ENCODE measurements at regions not wholly inside any gene's neighbourhood (a gene's known extent, or its start where the extent isn't known, plus 50 kb on each side); places are given as distances from the start of the nearest gene placed in this dataset.

DNA sequence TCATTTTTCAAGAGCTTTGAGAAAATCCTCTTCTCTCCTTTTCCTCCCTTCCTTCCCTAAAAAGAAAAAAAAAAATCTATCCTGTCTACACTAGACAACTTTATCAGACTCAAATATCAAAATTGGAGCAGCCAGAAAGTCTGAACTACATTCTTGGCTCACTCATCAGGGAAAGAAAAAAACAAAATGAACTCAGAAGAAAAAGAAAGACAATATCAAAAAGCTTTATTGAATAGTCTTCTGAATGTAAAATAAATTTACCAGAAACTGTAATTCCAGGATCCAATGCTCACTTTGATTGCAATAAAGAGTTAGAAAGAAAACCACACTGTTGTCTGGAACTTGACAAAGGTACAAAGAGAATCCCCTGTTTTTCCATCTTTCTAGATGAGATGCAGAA lies 507.2 kb upstream of the MPDZ start:
- Histone ChIP-seq H3K9me2 (ENCODE audit: low read depth, low read length) (no peaks in the 10 kb centered on the region), H3K4me1 (ENCODE audit: insufficient read depth, low read length, severe bottlenecking) (no peaks in the 10 kb centered on the region), H4K20me1 (ENCODE audit: insufficient read depth, low read length) (no peaks in the 10 kb centered on the region), H3K27ac (ENCODE audit: low read depth, low read length, poor library complexity, severe bottlenecking) (no peak overlapping the region), H3K27me3 (ENCODE audit: insufficient read depth, low read length) (no peaks in the 10 kb centered on the region), H3K79me2 (ENCODE audit: insufficient read depth, low read length) (no peaks in the 10 kb centered on the region), H3K9ac (ENCODE audit: low read length) (no peak overlapping the region), H3K4me3 (ENCODE audit: low read depth, low read length, poor library complexity, severe bottlenecking) (no peak overlapping the region), H3F3A (ENCODE audit: insufficient read depth, low read length) (no peaks in the 10 kb centered on the region), H3K36me3 (ENCODE audit: insufficient read depth, low read length) (no peaks in the 10 kb centered on the region), H2AFZ (ENCODE audit: low read length) (no peak overlapping the region), H3K9me3 (ENCODE audit: low read length) (no peaks in the 10 kb centered on the region), H3K4me2 (ENCODE audit: low read length) (no peak overlapping the region)
- no peak for TF ChIP-seq EZH2 (IDR thresholded peaks at IDR 0.05; ENCODE audit: borderline replicate concordance, low read length)
- TF ChIP-seq, protein P1, sequence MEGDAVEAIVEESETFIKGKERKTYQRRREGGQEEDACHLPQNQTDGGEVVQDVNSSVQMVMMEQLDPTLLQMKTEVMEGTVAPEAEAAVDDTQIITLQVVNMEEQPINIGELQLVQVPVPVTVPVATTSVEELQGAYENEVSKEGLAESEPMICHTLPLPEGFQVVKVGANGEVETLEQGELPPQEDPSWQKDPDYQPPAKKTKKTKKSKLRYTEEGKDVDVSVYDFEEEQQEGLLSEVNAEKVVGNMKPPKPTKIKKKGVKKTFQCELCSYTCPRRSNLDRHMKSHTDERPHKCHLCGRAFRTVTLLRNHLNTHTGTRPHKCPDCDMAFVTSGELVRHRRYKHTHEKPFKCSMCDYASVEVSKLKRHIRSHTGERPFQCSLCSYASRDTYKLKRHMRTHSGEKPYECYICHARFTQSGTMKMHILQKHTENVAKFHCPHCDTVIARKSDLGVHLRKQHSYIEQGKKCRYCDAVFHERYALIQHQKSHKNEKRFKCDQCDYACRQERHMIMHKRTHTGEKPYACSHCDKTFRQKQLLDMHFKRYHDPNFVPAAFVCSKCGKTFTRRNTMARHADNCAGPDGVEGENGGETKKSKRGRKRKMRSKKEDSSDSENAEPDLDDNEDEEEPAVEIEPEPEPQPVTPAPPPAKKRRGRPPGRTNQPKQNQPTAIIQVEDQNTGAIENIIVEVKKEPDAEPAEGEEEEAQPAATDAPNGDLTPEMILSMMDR (IDR thresholded peaks at IDR 0.05; ENCODE audit: low read length), result no peak

DNA sequence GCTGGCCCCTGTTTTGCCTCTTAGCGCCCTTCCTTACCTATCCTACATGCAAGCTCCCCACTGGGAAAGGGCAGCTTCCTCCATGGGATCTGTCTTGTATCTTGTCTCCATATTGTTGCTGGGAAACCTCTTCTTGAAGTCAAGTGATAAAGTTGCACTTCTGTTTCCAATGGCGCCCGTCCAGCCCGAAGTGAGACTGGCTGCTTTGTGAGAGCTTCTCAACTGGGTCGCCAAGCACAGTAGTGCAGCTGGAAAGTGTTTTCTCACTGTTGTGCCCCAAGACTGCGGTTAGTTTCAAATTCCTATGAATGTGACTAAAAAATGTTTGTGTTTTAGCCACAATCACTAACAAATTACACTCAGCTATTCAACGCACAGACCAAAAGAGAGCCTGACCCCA lies 506.6 kb upstream of the MPDZ start:
- no peak for TF ChIP-seq EZH2 (IDR thresholded peaks at IDR 0.05; ENCODE audit: borderline replicate concordance, low read length)
- TF ChIP-seq, protein P1 (IDR thresholded peaks at IDR 0.05; ENCODE audit: low read length), result no peak
- Histone ChIP-seq H3K9ac (ENCODE audit: low read length) (no peak overlapping the region), H3K27ac (ENCODE audit: low read depth, low read length, poor library complexity, severe bottlenecking) (no peak overlapping the region), H3K4me1 (ENCODE audit: insufficient read depth, low read length, severe bottlenecking) (no peaks in the 10 kb centered on the region), H3K79me2 (ENCODE audit: insufficient read depth, low read length) (no peaks in the 10 kb centered on the region), H3K27me3 (ENCODE audit: insufficient read depth, low read length) (no peaks in the 10 kb centered on the region), H3F3A (ENCODE audit: insufficient read depth, low read length) (no peaks in the 10 kb centered on the region), H3K4me3 (ENCODE audit: low read depth, low read length, poor library complexity, severe bottlenecking) (no peak overlapping the region), H3K4me2 (ENCODE audit: low read length) (no peak overlapping the region), H4K20me1 (ENCODE audit: insufficient read depth, low read length) (no peaks in the 10 kb centered on the region), H3K9me3 (ENCODE audit: low read length) (no peaks in the 10 kb centered on the region), H3K9me2 (ENCODE audit: low read depth, low read length) (no peaks in the 10 kb centered on the region), H3K36me3 (ENCODE audit: insufficient read depth, low read length) (no peaks in the 10 kb centered on the region), H2AFZ (ENCODE audit: low read length) (no peak overlapping the region)

DNA sequence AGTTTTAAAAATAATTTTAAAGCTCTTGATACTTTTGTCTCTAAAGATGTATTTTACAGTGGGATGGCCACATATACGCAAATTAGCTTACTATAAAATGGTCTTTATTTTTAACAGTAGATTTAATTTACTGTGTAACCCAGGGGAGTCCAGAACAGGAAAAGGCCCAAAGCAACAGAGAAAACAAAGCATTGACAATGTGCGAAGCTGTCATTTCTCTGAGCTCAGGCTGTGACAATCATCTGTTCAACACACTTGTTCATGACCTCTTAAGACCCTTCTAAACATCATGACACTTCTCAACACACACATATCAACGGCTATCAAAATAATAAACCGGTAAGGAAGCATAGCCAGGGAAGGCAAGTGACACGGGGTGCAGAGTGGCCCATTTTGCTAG lies 499.6 kb upstream of the MPDZ start:
- H3K4me2 ChIP-seq (ENCODE audit: low read length), result no peak overlapping the region
- no peak overlapping the region for H3K27ac ChIP-seq (ENCODE audit: low read depth, low read length, poor library complexity, severe bottlenecking)
- H3K4me3 ChIP-seq (ENCODE audit: low read depth, low read length, poor library complexity, severe bottlenecking), result no peak overlapping the region
- TF ChIP-seq, protein P1 (IDR thresholded peaks at IDR 0.05; ENCODE audit: low read length), result no peak
- no peak for TF ChIP-seq EZH2 (IDR thresholded peaks at IDR 0.05; ENCODE audit: borderline replicate concordance, low read length)
- no peaks in the 10 kb centered on the region for H3F3A ChIP-seq (ENCODE audit: insufficient read depth, low read length)
- H3K27me3 ChIP-seq (ENCODE audit: insufficient read depth, low read length), result no peaks in the 10 kb centered on the region
- H3K4me1 ChIP-seq (ENCODE audit: insufficient read depth, low read length, severe bottlenecking), result no peaks in the 10 kb centered on the region
- H3K9me2 ChIP-seq (ENCODE audit: low read depth, low read length), result no peaks in the 10 kb centered on the region
- no peak overlapping the region for H3K9ac ChIP-seq (ENCODE audit: low read length)
- H2AFZ ChIP-seq (ENCODE audit: low read length), result no peak overlapping the region
- no peaks in the 10 kb centered on the region for H4K20me1 ChIP-seq (ENCODE audit: insufficient read depth, low read length)
- H3K36me3 ChIP-seq (ENCODE audit: insufficient read depth, low read length), result no peaks in the 10 kb centered on the region
- H3K9me3 ChIP-seq (ENCODE audit: low read length), result no peaks in the 10 kb centered on the region
- H3K79me2 ChIP-seq (ENCODE audit: insufficient read depth, low read length), result no peaks in the 10 kb centered on the region
